ENCODE measurements at regions not wholly inside any gene's neighbourhood (a gene's known extent, or its start where the extent isn't known, plus 50 kb on each side); places are given as distances from the start of the nearest gene placed in this dataset.

DNA sequence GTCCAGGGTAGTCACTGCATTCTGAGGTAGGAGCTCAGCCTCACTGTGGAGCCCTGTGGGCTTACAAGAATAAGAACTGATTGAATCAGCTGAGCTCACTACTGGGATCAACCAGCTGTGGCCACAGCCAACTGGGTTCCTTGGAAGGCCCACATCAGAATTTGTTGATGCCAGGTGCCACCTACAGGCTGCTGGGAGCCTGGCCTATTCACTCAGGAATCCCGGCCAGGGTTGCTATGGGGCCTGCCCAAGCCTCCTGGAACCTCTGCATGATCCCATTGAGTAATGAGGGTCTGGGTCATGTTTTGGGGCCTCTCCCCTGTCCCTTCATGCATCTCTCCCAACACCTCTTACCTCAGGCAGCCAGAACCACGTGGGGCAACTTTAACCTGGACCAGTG is 53.9 kb upstream of the KIAA1210 start:
- peak; percentile 75 for DNase-seq

DNA sequence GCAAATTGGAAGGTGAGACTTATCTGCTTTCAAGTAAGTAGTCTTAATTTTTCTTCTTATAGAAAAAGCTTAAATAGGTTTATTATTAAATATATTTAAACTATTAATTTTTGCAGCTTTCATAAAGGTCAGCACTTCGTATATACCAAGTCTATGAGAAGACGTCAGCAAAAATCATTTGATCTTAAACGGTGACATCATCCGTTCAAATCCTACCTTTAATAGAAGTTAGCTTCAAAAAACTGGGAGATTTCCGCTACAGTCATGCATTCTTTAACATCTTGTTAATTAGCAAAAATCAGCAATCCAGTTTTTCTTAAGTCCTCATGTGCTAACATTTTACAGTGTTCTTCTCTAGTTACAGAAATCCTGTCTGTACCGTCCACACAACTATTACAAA is 49.9 kb upstream of the PGRMC1 start:
- no peak for DNase-seq
